GM12865 (cell line): ENCODE measurements at regions not wholly inside any gene's neighbourhood (a gene's known extent, or its start where the extent isn't known, plus 50 kb on each side); places are given as distances from the start of the nearest gene placed in this dataset.

Experiments used
- DNase-seq: peaks from one replicate; pipeline ENCODE4 v3.0.0; 2010; ENCODE audit warnings: low read depth
- H3K4me3 ChIP-seq: 2 replicates; pipeline ENCODE4 v1.5.1; 2011; ENCODE audit warnings: mild to moderate bottlenecking, low read depth, low read length, control low read depth
- TF ChIP-seq, protein P1 (sequence below): IDR thresholded peaks from 2 replicates; pipeline ENCODE4 v1.5.1; 2011; ENCODE audit warnings: low read length, control low read depth, low read depth, inconsistent platforms; ENCODE audit not compliant: insufficient read depth; ENCODE audit errors: missing control alignments

DNA sequence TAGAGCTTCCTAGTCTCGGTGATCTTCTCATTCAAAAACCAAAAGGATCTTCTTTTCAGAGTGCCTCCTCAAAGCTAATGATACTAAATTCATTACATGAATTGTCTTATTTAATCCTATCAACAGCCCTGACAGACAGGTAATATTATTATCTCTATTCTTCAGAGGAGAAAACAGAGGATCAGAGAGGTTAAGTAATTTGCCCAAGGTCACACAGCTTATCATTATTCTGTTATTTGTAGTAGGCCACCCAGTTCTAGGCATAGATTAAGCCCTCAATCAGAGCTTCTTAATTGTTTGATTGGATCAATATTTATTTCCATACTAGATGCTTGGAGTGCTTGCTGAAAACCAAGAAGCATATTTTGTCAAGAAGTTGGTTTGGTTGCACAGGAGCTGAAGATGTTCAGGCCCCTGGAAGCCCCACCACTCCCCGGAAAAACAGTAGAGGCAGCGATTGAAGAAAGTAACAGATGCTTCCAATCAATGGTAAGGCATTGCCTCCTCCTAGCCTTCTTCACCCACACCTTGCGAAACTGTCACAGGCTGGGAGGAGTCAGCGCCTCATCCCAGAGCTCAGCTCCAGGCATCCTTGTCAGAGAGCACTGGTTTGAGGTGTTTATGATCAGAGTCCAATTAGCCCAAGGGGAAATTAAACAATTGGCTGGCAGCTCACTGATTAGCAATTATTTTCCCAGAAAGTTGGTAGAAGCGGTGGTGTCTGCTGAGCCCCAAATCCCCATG lies 487.2 kb downstream of the BCL11A start:
- TF ChIP-seq, protein P1, sequence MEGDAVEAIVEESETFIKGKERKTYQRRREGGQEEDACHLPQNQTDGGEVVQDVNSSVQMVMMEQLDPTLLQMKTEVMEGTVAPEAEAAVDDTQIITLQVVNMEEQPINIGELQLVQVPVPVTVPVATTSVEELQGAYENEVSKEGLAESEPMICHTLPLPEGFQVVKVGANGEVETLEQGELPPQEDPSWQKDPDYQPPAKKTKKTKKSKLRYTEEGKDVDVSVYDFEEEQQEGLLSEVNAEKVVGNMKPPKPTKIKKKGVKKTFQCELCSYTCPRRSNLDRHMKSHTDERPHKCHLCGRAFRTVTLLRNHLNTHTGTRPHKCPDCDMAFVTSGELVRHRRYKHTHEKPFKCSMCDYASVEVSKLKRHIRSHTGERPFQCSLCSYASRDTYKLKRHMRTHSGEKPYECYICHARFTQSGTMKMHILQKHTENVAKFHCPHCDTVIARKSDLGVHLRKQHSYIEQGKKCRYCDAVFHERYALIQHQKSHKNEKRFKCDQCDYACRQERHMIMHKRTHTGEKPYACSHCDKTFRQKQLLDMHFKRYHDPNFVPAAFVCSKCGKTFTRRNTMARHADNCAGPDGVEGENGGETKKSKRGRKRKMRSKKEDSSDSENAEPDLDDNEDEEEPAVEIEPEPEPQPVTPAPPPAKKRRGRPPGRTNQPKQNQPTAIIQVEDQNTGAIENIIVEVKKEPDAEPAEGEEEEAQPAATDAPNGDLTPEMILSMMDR, result no peak
- no peak overlapping the region for H3K4me3 ChIP-seq
- DNase-seq, result no peak

DNA sequence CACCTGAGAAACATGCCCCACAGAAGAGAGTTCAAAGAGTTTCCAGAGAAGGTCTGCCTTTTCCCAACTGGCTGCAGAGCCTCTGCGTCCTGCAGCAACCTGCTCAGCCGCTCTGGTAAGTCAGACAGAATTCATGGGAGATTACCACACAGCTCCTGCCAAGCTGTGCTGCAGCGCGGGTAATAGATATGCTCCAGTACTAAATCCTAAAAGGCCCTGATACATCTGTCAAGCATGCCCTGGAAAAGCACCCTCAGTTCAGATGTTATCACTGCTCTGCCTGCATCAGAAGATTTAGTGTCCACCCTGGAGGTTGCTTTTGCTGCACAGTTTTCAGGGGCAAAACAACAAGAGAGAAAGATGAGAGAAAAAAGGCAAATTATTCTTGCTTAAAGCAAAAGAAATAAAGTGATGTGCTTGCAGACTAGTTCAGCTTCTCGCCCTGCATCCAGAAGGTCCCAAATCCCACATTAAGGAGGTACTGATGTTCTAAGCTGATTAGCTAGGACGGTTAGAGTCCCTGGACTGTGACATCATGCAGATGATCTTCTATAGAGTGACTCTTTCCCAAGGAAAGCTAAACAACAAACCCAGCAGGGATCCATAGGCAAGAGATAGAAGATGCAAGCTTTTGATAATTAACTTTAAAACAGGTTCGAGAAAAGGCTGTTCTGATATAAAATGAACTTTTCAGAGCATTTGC lies 488.6 kb downstream of the BCL11A start:
- no peak for DNase-seq
- TF ChIP-seq, protein P1, result no peak
- H3K4me3 ChIP-seq, result no peak overlapping the region

DNA sequence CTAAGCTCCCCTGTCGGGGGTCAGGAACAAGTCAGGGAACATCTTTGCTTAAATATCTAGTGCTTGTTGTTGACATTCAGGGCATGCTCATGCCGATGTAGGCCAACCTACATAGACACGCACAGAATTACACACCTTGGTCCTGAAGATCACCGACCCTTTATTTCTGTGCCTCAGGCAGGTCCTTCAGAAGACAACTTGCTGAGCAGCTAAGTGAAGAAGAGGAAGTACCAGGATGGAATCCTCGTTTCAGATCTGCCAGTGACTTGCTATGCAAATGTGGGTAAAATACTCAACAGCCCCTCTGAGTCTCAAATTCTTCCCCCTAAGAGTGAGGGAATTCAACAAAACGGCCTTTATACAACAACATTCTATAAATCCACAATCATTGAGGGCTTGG lies 494.7 kb downstream of the BCL11A start:
- no peak overlapping the region for H3K4me3 ChIP-seq
- DNase-seq, result peak; percentile 14
- TF ChIP-seq, protein P1, result no peak

DNA sequence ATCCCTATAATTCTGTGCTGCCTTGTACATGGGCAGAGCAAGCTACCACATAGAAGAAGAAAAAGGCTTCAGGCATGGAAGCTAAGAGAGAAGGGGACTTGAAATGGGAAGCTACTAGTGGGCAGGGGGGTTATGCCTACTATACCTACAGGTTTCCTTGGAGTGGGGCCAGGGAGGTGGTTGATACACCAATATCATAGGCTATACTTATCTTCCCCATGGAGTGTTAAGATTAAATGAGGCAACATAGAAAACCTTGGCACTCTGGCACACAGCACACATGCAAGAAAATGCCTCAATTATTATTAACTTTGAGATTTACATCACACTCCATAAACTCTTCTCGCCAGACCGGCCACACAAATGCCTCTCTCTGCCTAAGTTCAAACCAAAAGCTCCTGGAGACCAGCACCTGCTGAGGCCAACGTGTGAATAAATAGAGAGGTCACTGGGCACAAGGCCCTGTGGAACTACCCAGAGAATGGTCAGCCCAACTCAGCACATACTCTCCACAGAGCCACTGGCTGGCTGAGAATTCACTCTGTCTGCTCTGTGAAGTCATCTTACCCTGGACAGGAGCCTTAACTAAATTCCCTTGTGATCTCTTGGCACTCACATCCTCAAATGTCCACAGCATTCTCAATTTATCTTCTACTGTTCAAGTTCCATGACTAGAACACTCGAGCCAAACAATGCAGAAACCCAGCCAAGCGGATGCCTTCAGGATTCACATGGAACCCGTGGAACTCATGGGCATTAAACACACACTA lies 498.7 kb downstream of the BCL11A start:
- no peak for DNase-seq
- TF ChIP-seq, protein P1, result no peak
- no peak overlapping the region for H3K4me3 ChIP-seq

DNA sequence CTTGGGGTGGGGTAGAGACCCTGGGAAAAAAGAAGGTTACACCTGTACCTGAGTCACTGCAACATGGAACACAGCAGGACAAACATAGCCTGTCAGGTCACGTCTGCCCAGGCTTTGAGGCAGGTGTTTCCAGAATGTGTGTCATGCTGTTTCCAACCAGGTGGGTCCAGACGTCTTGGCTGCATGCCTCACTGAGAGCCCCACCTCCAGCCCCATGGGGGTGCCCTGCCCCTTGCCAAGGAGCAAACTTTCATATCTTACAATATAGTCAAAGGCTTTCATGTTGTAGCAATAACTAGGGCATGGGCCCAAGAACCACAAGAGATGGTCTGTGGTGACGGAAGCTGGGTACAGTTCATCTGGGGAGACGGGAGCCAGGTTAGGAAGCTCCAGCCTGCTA lies 499.7 kb downstream of the BCL11A start:
- H3K4me3 ChIP-seq, result no peak overlapping the region
- TF ChIP-seq, protein P1, result no peak
- no peak for DNase-seq

DNA sequence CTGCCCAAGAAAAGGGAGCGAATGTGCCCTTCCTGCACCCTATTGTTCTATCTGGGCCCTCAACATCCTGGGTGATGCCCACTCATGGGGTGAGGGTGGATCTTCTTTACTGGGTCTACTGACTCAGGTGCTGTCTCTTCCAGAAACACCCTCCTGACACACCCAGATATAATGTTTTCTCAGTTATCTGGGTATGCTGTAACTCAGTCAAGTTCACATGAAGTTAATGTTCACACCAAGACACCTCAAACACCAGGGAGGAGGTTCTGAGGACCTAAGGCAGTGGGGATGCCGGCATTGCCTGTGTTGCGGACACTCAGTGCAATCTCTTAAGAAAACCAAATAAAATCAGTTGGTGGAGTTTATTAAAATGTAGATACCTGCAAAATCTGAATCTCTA lies 500.9 kb downstream of the BCL11A start:
- no peak overlapping the region for H3K4me3 ChIP-seq
- no peak for DNase-seq
- TF ChIP-seq, protein P1, result no peak
